HG03354 (cell line): ENCODE measurements at regions not wholly inside any gene's neighbourhood (a gene's known extent, or its start where the extent isn't known, plus 50 kb on each side); places are given as distances from the start of the nearest gene placed in this dataset.
"Not testable (repeated sequence)": the region's sequence is repeated elsewhere in the genome, so short reads cannot be mapped to it uniquely, and the experiment has no call there.

Experiments used
- ATAC-seq: cut with Tn5 transposase; IDR thresholded peaks from one replicate; pipeline ENCODE4 v1.9.1; 2021; ENCODE audit warnings: mild to moderate bottlenecking; ENCODE audit not compliant: unreplicated experiment, poor library complexity, severe bottlenecking

DNA sequence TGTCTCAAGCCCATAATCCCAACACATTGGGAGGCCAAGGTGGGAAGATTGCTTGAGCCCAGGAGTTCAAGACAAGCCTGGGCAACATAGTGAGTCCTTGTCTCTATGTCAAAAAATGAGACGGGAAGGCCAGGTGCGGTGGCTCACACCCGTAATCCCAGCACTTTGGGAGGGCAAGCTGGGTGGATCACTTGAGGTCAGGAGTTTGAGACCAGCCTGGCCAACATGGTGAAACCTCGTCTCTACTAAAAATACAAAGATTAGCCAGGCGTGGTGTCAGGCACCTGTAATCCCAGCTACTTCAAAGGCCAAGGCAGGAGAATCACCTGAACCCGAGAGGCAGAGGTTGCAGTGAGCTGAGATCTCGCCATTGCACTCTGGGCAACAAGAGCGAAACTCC lies 75.2 kb upstream of the CAB39 start:
- ATAC-seq = not testable (repeated sequence)

DNA sequence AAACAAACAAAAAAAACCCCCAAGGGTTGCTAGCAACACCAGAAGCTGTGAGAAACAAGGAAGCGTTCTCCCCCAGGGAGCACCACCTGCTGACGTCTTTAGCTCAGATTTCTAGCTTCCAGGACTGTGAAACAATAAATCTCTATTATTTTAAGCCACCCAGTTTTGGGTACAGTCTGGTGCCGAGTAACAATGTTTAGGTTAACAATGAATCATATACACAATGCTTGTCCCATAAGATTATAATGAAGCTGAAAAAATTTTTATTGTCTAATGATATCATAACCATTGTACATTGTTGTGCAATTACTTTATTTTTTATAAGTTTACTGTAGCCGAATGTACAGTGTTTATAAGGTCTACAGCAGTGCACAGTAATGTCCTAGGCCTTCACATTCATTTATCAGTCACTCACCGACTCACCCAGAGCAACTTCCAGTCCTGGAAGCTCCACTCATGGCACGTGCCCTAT lies 72.1 kb upstream of the CAB39 start:
- ATAC-seq = no peak

DNA sequence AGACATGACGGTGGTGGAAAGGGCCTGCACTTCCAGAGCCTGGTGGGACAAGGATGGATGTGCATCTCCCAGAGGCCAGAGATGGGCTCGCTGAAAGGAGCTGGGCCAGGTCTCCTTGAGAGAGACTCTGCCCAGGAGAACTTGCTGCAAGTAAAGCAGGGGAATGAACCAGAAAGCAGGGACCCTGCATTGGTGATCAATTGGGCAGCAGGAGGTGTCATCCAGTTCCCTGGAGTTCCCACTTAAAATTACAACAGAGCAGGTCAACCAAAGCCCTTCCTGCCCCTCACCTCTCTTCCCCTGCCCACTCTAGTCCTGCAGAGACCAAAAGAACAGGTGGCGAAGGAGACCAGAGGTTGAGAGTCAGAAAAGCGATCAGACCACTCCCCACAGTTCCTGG lies 69.7 kb upstream of the CAB39 start:
- no peak for ATAC-seq

DNA sequence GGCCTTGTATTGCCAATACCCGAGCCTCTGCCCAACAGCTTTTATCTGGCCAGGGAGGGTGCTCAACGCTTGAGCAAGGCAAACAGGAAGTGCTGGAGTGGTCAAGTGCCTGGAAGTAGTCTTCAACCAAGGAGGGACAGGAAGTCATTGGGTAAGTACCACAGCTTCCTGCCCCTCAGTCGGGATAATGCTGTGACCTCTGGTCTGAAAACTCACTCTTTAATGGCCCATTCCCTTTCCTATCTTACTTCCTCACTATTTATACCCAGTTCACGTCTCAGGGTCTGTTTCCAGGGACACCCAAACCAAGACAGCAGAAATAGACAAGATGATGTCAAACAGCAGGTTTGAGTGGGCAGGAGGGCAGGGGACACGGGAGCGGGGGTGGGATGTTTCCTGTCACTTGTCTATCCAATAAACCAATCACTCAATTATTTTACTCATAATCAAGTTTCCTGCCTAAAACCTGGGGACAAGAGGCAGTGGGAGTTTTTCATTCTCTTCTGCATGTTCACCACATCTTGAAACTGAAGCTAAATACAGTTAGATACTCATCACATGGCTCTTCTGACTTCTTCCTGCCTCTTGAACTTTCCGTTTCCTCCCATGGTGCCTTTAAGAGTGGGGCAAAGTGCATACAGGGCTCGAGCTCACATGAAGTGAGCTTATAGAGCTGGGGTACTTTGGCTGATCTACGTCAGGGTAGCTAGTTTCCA lies 68.9 kb upstream of the CAB39 start:
- ATAC-seq = peak; percentile 76

DNA sequence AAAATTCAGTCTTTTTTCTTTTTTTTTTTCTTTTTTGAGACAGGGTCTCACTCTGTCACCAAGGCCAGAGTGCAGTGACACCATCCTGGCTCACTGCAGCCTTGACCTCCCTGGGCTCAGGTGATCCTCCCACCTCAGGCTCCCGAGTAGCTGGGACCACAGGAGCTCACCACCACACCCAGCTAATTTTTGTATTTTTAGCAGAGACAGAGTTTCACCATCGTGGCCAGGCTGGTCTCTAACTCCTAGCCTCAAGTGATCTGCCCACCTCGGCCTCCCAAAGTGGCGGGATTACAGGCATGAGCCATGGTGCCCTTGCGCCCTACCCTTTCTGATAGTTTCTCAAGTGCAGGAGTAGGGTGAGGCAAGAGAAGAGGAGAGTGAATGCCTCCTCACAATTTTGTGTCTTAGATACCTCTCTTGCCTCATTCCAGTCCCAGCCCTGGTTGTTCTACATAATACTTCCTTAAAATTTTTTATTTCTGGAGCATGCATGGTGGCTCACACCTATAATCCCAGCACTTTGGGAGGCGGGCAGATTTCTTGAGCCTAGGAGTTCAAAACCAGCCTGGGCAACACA lies 68.2 kb upstream of the CAB39 start:
- ATAC-seq = peak; percentile 17

DNA sequence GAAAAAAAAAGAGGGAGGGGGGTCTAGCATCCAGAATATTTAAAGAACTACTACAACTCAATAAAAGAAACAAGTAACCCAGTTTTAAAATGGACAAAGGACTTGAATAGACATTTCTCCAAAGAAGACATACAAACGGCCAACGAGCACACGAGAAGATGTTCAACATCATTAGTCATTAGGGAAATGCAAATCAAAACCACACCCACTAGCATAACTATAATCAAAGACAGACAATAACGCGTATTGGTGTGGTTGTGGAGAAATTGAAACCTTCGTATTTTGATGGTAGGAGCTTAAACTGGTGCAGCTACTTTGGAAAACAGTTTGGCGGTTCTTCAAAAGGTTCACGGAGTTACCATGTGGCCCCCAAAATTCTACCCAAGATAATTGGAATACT lies 64.3 kb upstream of the CAB39 start:
- no peak for ATAC-seq

DNA sequence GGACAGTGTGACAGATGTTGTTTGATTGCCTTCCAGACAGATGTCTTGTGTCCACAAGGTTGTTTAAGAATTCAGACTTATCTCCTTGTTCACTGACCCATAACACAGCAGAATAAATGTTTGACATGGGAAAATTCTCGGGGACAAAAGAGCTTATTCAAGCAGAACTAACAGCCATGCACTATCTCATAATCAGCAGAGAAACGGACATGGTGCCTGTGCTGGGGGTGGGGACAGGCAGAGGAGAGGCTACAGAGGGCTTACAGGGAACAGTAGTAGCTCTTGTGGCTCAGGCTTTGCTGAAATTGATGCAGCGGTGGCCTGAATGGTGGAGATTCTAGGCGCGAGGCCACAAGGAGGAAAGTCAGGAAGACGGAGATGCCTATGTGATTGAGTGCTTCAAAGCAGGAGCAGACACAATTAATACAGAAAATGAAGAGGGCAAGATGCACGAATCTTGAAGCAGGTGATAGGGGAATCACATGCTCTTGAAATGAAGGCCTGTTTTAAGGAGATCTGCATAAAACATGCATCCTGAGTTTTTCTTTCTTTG lies 62.0 kb upstream of the CAB39 start:
- peak; percentile 87 for ATAC-seq

DNA sequence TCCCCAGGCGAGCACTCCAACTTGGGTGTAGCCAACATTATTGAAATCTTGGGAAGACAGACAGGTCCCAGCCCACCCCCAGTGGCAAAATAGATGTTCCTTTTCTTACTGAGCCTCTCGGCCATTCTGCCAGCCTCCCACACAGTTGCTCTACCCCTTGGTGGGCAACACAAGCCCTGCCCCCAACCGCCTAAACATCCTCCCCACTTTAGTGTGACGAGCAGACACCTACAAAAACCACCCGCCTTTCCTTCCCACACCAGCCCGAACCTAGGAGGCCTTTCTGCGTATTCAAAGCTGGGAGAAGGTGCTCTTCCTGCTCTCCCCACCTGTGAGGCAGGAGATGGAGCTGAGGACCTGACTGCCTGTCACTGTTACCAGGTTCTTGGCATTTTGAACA lies 58.6 kb upstream of the CAB39 start:
- ATAC-seq = no peak

DNA sequence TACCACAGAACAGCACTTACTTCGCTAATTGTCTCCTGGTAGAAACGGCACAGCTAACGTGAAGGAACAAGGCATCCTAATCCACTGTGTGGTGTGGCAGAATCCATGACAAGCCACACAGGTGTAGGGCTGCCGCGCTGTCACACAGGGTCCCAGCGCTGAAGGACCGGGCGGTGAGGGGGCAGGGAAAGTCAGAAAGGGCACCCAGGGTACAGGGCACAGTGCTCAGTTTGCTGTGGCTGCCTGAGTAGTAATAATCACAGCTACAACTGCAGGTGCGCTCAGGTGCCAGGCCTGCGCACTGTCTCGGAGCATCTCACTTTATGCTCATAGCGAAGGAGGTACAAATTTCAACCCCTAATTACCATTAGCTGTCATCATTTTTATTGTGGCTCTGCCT lies 55.2 kb upstream of the CAB39 start:
- ATAC-seq = no peak

DNA sequence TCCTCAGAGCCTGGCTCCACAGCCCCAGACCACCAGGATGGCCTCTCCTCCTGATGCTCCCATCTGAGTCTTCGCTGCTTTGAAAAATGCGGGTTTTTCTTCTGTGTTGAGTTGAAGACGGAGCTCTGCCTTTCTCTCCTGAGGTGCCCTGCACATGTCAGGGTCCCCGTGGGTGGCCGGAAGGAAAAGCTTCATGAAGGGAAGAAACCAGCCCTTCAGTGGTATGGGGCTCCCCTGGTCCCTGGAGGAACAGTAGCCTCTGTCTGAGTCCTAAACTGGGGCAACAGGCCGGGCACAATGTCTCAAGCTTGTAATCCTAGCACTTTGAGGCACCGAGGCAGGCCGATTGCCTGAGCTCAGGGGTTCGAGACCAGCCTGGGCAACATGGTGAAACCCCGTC lies 54.7 kb upstream of the CAB39 start:
- no peak for ATAC-seq

DNA sequence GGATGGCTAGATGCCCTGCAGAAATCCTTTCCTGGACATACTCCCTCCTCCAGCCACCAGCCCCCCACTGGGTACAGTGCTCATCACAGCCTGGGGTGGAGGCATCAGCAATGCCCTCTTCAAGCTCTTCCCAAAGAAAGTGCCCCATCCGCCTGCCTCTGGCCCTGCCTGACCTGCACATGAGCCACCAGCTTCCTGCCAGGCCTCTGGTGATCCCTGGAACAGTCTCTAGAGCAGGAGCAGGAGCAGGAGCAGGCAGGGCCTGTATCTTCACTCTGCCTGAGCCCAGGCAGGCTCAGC lies 54.1 kb upstream of the CAB39 start:
- no peak for ATAC-seq

DNA sequence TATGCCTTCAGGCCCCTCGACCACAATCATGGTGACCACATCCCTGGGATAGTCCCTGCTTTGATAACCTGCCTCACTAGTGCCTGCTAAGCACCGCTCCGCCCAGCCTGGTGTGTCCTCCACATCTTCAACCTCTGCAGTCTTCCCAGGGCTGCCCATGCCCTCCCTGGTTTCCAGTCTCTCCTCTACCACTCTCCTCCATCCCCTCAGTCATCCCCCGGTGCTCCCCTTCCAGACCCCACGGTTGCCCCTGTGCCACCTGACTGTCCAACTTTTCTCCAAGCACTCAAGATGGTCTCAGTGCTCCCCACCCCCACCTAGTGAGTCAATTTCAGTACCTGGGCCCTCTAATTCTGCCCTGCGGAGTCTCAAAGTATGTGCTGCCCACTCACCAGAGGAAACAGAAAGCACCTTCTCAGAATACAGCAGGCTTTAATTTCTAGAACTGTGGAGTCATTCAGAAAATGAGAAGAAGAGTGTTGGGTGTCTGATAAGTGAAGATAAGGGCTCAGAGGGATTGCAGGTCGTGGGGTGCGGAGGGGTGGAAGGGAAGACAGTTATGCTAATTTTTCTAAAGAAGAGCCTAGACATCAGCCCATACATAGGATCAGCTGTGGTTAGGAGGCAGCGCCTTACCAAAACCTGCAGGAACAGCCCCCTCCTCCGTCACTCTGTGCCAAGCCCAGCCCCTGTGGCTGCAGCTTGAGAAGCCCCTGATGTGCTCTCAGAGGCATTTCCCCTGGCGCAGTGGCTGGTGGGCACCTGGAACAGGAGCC lies 53.6 kb upstream of the CAB39 start:
- ATAC-seq = peak; percentile 50

DNA sequence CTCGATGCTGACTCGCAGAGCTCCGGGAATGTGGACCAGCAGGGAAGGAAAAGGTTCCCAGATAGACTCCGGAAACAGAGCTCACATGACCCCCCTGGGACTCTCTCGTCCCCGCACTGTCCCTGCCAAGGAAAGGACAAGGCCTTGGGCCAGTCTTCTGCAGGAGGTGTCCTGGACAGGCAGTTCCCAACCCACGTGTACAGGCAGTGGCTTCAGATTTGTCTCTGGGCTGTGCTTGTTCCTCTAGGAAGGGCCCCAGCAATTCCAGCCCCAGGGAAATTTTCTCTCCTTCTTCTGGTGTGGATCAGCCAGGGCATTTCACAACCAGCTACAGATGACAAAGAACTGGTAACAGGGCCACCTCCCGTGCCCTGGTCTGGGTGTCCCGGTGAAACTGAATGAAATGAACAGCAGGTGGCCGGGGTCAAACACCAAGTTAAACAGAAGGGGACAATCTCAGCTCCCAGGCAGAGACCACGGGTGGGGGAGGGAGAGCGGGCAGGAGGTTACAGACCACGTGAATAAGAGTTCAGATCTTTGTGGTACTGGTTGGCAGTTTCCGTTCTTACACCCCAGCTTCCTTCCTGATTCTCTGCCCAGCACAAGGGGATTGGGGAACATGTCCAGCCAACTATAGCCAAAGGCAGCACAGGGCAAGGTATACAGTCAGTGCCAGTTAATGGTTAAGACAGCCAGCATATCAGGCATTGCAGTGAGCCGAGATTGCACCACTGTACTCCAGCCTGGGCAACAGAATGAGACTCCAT lies 52.2 kb upstream of the CAB39 start:
- no peak for ATAC-seq

DNA sequence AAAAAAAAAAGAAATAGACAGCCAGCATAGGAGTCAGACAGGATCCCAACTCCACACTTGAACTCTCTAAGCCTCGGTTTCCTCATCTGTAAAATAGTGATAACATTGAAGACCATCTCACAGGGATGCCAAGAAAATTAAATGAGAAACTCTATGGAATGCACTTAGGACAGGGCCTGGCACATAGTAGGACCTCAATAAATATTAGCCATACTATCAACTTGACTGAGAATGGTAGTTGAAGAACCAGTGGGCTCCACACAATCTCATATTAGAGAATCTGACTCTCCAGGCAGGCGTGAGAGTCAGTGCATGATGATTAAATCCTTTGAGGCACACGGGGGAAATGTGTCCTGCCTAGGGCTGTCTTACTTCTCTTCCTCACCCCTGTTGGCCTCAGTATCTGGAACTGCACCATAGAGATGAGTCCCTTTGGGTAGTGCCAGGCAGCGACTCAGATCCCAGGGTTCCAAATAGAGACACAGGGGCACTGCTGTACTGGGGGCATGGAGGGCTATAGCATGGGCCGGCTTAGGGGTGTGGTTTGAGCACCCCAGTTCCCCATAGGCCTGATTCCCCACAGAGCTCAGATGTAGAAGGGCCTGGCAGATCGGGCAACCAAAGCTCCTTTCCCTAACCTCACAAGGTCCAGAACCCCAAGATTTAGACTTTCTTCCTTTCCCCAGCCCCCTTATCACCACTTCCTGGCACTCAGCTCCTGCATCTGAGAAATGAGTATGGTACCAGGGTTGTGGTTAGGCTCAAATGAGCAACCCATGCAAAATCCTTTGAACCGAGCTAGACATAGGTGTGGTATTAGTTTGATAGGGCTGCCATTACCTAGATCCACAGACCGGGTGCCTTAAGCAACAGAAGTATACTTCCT lies 51.3 kb upstream of the CAB39 start:
- peak; percentile 59 for ATAC-seq
